ENCODE measurements at regions not wholly inside any gene's neighbourhood (a gene's known extent, or its start where the extent isn't known, plus 50 kb on each side); places are given as distances from the start of the nearest gene placed in this dataset.

GRCh38 chr2:134120733-134121630 is 132.9 kb upstream of the MGAT5 start (continued):
- peak; percentile 64 for TF ChIP-seq BACH1 (IDR thresholded peaks at IDR 0.05; ENCODE audit: borderline replicate concordance)
- no peak for TF ChIP-seq MYB (IDR thresholded peaks at IDR 0.05; ENCODE audit: borderline replicate concordance, low read depth, low read length)

GRCh38 chr2:134122610-134123009 is 131.3 kb upstream of the MGAT5 start:
- Histone ChIP-seq H3K36me3 (ENCODE audit: control insufficient read depth in 2 of 2, insufficient read depth in 2 of 2, low read length in 1 of 2) (0 out of 4 replicates have a peak, but pooled peaks cover 0 to 2% of the 10 kb centered on the region in 2 experiments), H3K27me3 (replicated peaks in 1 of 2; ENCODE audit: control insufficient read depth in 2 of 2, insufficient read depth in 2 of 2, low read length in 1 of 2) (no peaks in the 10 kb centered on the region), H3K9ac (ENCODE audit: control insufficient read depth, insufficient read depth, low read length) (peak overlapping the region; percentile 12; the same call in 1 of the 2 replicates), H3K27ac (ENCODE audit: control insufficient read depth, insufficient read depth) (no peak overlapping the region), H2AFZ (ENCODE audit: control insufficient read depth, low read depth, low read length) (no peak overlapping the region), H3K79me2 (ENCODE audit: control insufficient read depth, insufficient read depth, low read length) (peaks cover 82% of the 10 kb centered on the region), H3K4me3 (peak overlapping the region; percentile 92), H3K9me3 (replicated peaks; ENCODE audit: control insufficient read depth, insufficient read depth, low read length) (no peaks in the 10 kb centered on the region), H3K4me1 (ENCODE audit: control insufficient read depth, insufficient read depth, low read length) (peaks cover 35% of the 10 kb centered on the region), H4K20me1 (ENCODE audit: control insufficient read depth, insufficient read depth) (no peaks in the 10 kb centered on the region; the same call in 1 of the 2 replicates), H3K4me2 (ENCODE audit: control insufficient read depth, insufficient read depth) (peak overlapping the region; percentile 51)
- ChIA-PET POLR2A (interaction anchor here (1.1 kb wide), 1 partner anchor 83 kb away, joined by 3 read pairs; no protein-coding TSS in a partner anchor), CTCF (interaction anchor here (1.0 to 17.5 kb wide), 5 partner anchors 24 to 291 kb away, joined by 3 to 320 read pairs (median 164); no protein-coding TSS in a partner anchor), RAD21 (ENCODE audit: unreplicated experiment) (interaction anchor here (0.9 to 11.1 kb wide), 6 partner anchors 45 to 289 kb away, joined by 3 to 201 read pairs (median 5); no protein-coding TSS in a partner anchor), SMC1A (ENCODE audit: uncharacterized antibody, unreplicated experiment) (interaction anchor here (0.7 to 4.1 kb wide), 11 partner anchors 27 to 313 kb away, joined by 3 to 35 read pairs (median 4); no protein-coding TSS in a partner anchor)
- ATAC-seq (no peak), FAIRE-seq (no peak), DNase-seq (ENCODE audit: low read depth, low spot score) (no peak)
- no TSS peak for BruUV-seq (replicated peaks)
- TF ChIP-seq E4F1 (IDR thresholded peaks at IDR 0.05; ENCODE audit: borderline replicate concordance, partially characterized antibody) (no peak), CTCF (IDR thresholded peaks at IDR 0.05 in 2 of 3, conservative IDR thresholded peaks at IDR 0.05 in 1 of 3; ENCODE audit: control insufficient read depth in 2 of 3, extremely low read depth in 1 of 3, insufficient read depth in 1 of 3, low read depth in 3 of 3, low read length in 3 of 3) (peak in 2 of 3 experiments; percentile 23 to 25; a peak in 2 of 6 replicates)
- intact Hi-C loops (cut with micrococcal nuclease; ENCODE audit: unreplicated experiment) (no loop called here), in situ Hi-C loops (cut with MboI) (no loop called here)
- WGBS (ENCODE audit: insufficient coverage, insufficient replicate concordance, low lambda C conversion rate, missing lambda C conversion rate), result 100% methylated on average over 3 of the region's 3 CpGs

Measured in GM12878 (cell line).